T47D (cell line): ENCODE measurements at regions not wholly inside any gene's neighbourhood (a gene's known extent, or its start where the extent isn't known, plus 50 kb on each side); places are given as distances from the start of the nearest gene placed in this dataset.

Experiments
- DNase-seq, 2 experiments: peaks; one replicate each; pipeline versions ENCODE4 v3.0.0 to v3.0.0-alpha.2; 2011 to 2012; ENCODE audit warnings: low read depth in 1 of 2, low spot score in 1 of 2
- JUND ChIP-seq: IDR thresholded peaks from 2 replicates; pipeline ENCODE4 v1.6.1; 2012; ENCODE audit warnings: low read depth
- in situ Hi-C: cut with HindIII; loops from 2 replicates; pipeline ENCODE4 v1.10.0; 2016; ENCODE audit warnings: low sequenced_read_pairs, low pct_unique_long_range_greater_than_20kb

GRCh38 chr1:14039582-14040430 is 339.8 kb downstream of the PRDM2 start:
- TF ChIP-seq JUND: no peak
- in situ Hi-C loops: no loop called here
- no peak for DNase-seq

GRCh38 chr1:14049965-14050364 is 350.0 kb downstream of the PRDM2 start:
- no peak for DNase-seq
- in situ Hi-C loops: no loop called here
- TF ChIP-seq JUND: no peak

- in situ Hi-C loops: no loop called here
- no peak for TF ChIP-seq JUND
- no peak for DNase-seq
These were observed 355.6 kb downstream of the PRDM2 start for GRCh38 chr1:14055442-14056223.

- in situ Hi-C loops: no loop called here
- TF ChIP-seq JUND: no peak
- DNase-seq: no peak
These were observed 357.7 kb downstream of the PRDM2 start for GRCh38 chr1:14057640-14058039.

GRCh38 chr1:14061204-14061603 is 361.2 kb downstream of the PRDM2 start:
- TF ChIP-seq JUND: no peak
- in situ Hi-C loops: no loop called here
- DNase-seq: no peak

GRCh38 chr1:14061722-14062121 is 361.7 kb downstream of the PRDM2 start:
- TF ChIP-seq JUND: no peak
- in situ Hi-C loops: no loop called here

GRCh38 chr1:14062669-14063068 is 362.7 kb downstream of the PRDM2 start:
- no peak for DNase-seq
- in situ Hi-C loops: no loop called here

More at GRCh38 chr1:14061722-14062121, 361.7 kb downstream of the PRDM2 start:
- DNase-seq: no peak

GRCh38 chr1:14064649-14065442 is 364.9 kb downstream of the PRDM2 start:
- TF ChIP-seq JUND: no peak
- DNase-seq: no peak
- in situ Hi-C loops: no loop called here

More at GRCh38 chr1:14062669-14063068, 362.7 kb downstream of the PRDM2 start:
- TF ChIP-seq JUND: no peak

GRCh38 chr1:14065486-14065885 is 365.5 kb downstream of the PRDM2 start:
- DNase-seq: no peak
- TF ChIP-seq JUND: no peak
- in situ Hi-C loops: no loop called here

- in situ Hi-C loops: no loop called here
- TF ChIP-seq JUND: no peak
- DNase-seq: no peak
These were observed 367.0 kb downstream of the PRDM2 start for GRCh38 chr1:14067036-14067435.

GRCh38 chr1:14067711-14068110 is 367.7 kb downstream of the PRDM2 start:
- in situ Hi-C loops: no loop called here
- DNase-seq: no peak
- no peak for TF ChIP-seq JUND

GRCh38 chr1:14071581-14071980 is 371.6 kb downstream of the PRDM2 start:
- in situ Hi-C loops: no loop called here
- no peak for TF ChIP-seq JUND
- no peak for DNase-seq

- in situ Hi-C loops: no loop called here
- no peak for TF ChIP-seq JUND
- DNase-seq: no peak
These were observed 380.7 kb downstream of the PRDM2 start for GRCh38 chr1:14080653-14081052.
